Left ventricle myocardium inferior (tissue), 1 donor: ENCODE measurements at regions not wholly inside any gene's neighbourhood (a gene's known extent, or its start where the extent isn't known, plus 50 kb on each side); places are given as distances from the start of the nearest gene placed in this dataset.

Experiments used
- DNase-seq: peaks from one replicate; pipeline ENCODE4 v3.0.0-alpha.2; 2020
- H3K27ac ChIP-seq: fragments of 200-600 bp; replicated peaks from 2 replicates; pipeline ENCODE4 v1.8.0; 2021
- H3K27me3 ChIP-seq: fragments of 200-600 bp; 2 replicates; pipeline ENCODE4 v1.8.0; 2021; ENCODE audit warnings: low read depth
- H3K36me3 ChIP-seq: fragments of 200-600 bp; 2 replicates; pipeline ENCODE4 v1.8.0; 2021
- H3K4me1 ChIP-seq: fragments of 200-600 bp; 2 replicates; pipeline ENCODE4 v1.8.0; 2021
- H3K4me3 ChIP-seq: fragments of 200-600 bp; 2 replicates; pipeline ENCODE4 v1.8.0; 2021; ENCODE audit warnings: mild to moderate bottlenecking, moderate library complexity
- H3K9me3 ChIP-seq: fragments of 200-600 bp; replicated peaks from 2 replicates; pipeline ENCODE4 v1.8.0; 2021
- CTCF ChIP-seq: fragments of 200-600 bp; IDR thresholded peaks from 2 replicates; pipeline ENCODE4 v1.8.0; 2021; ENCODE audit warnings: antibody characterized with exemption, mild to moderate bottlenecking, borderline replicate concordance
- intact Hi-C: fragments of 100-400 bp; cut with micrococcal nuclease; formaldehyde crosslinking; loops from one replicate; pipeline ENCODE4 v1.11.0; 2022
- donor health status: DM: no; HTN: yes; CAD: no; lungs with severe emphysema.

DNA sequence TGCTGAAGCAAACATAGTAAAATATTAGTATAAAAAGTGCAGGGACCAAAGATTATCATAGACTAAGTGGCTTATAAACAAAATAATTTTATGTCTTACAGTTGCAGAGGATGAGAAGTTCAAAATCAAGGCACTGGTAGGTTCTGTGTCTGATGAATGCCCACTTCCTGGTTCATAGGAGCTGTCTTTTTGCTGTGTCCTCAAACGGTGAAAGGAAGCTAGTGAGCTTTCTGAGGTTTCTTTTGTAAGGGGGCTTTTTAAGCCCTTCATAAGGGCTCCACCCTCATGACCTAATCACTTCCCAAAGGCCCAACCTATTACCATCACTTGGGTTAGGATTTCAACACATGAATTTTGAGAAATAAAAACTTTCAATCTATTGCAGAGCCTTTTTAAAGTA lies 946.7 kb upstream of the ACVR2A start:
- Histone ChIP-seq H3K4me1 (no peaks in the 10 kb centered on the region), H3K27me3 (no peaks in the 10 kb centered on the region), H3K27ac (no peak overlapping the region), H3K36me3 (no peaks in the 10 kb centered on the region), H3K9me3 (no peaks in the 10 kb centered on the region), H3K4me3 (no peak overlapping the region)
- intact Hi-C loops = no loop called here
- DNase-seq = no peak
- no peak for TF ChIP-seq CTCF

GRCh38 chr2:146894514-146894913 lies 950.3 kb upstream of the ACVR2A start:
- H3K4me3 ChIP-seq = no peak overlapping the region

GRCh38 chr2:146893500-146894041 lies 951.3 kb upstream of the ACVR2A start:
- no peak for TF ChIP-seq CTCF
- Histone ChIP-seq H3K4me3 (no peak overlapping the region), H3K27me3 (no peaks in the 10 kb centered on the region), H3K4me1 (no peaks in the 10 kb centered on the region), H3K9me3 (peaks cover 5% of the 10 kb centered on the region), H3K36me3 (no peaks in the 10 kb centered on the region), H3K27ac (no peak overlapping the region)
- DNase-seq = no peak
- intact Hi-C loops = no loop called here

More at GRCh38 chr2:146894514-146894913, 950.3 kb upstream of the ACVR2A start:
- no peaks in the 10 kb centered on the region for H3K36me3 ChIP-seq
- no peak overlapping the region for H3K27ac ChIP-seq
- H3K4me1 ChIP-seq = no peaks in the 10 kb centered on the region
- H3K27me3 ChIP-seq = no peaks in the 10 kb centered on the region
- intact Hi-C loops = no loop called here
- no peak for DNase-seq
- H3K9me3 ChIP-seq = no peaks in the 10 kb centered on the region
- TF ChIP-seq CTCF = no peak

DNA sequence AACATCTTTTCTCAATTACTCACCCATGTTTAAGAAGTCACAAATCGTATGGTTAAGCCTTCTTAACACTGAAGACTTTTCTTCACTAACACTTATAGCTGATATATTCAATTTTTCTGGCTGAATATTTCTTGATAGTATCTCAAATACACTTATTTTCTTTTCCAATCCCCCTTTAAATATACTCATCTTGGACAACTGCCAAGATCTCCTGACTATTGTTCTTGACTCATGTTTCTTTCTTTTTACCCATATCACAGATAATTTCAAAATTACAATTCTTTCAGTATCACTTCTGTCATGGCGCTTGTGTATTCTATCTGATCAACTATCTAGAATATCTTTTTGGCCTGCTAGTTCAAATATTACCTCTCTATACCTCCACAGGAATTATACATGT lies 954.3 kb upstream of the ACVR2A start:
- H3K36me3 ChIP-seq = no peaks in the 10 kb centered on the region
- peaks cover 17% of the 10 kb centered on the region for H3K9me3 ChIP-seq
- H3K4me3 ChIP-seq = no peak overlapping the region
- no peaks in the 10 kb centered on the region for H3K4me1 ChIP-seq
- no peak for DNase-seq
- H3K27ac ChIP-seq = no peak overlapping the region
- intact Hi-C loops = no loop called here
- no peaks in the 10 kb centered on the region for H3K27me3 ChIP-seq
- TF ChIP-seq CTCF = no peak

- no peak for DNase-seq
- Histone ChIP-seq H3K36me3 (no peaks in the 10 kb centered on the region), H3K27me3 (no peaks in the 10 kb centered on the region), H3K4me1 (no peaks in the 10 kb centered on the region), H3K27ac (no peak overlapping the region), H3K9me3 (peaks cover 8% of the 10 kb centered on the region), H3K4me3 (no peak overlapping the region)
- intact Hi-C loops = no loop called here
- TF ChIP-seq CTCF = no peak
Observed at GRCh38 chr2:146879882-146880281, 964.9 kb upstream of the ACVR2A start.

GRCh38 chr2:146874260-146874658 lies 970.6 kb upstream of the ACVR2A start:
- Histone ChIP-seq H3K36me3 (no peaks in the 10 kb centered on the region), H3K4me1 (no peaks in the 10 kb centered on the region), H3K27ac (no peak overlapping the region), H3K4me3 (no peak overlapping the region), H3K27me3 (no peaks in the 10 kb centered on the region), H3K9me3 (no peaks in the 10 kb centered on the region)
- no peak for DNase-seq
- intact Hi-C loops = no loop called here
- no peak for TF ChIP-seq CTCF
